ENCODE measurements at regions not wholly inside any gene's neighbourhood (a gene's known extent, or its start where the extent isn't known, plus 50 kb on each side); places are given as distances from the start of the nearest gene placed in this dataset.
A peak's percentile ranks its signal among the peaks of the same experiment; 100 is the strongest.
"Not testable (repeated sequence)": the region's sequence is repeated elsewhere in the genome, so short reads cannot be mapped to it uniquely, and the experiment has no call there.

- FAIRE-seq: not testable (repeated sequence)
Observed at GRCh38 chr2:90298983-90299382, 1607.5 kb downstream of the RPIA start.

GRCh38 chr2:90322982-90323381, 1631.5 kb downstream of the RPIA start:
- H3K9ac ChIP-seq (ENCODE audit: control insufficient read depth, extremely low read depth, insufficient read depth, low read length); H3K79me2 ChIP-seq (ENCODE audit: control insufficient read depth, insufficient read depth, low read length); FAIRE-seq; DNase-seq (ENCODE audit: low read depth, low spot score); H3K4me2 ChIP-seq (ENCODE audit: control insufficient read depth, extremely low read depth, insufficient read depth, low read depth, low read length); H3K27ac ChIP-seq (ENCODE audit: control insufficient read depth, insufficient read depth, low read length); H3K36me3 ChIP-seq (ENCODE audit: control insufficient read depth in 2 of 2, extremely low read depth in 1 of 2, insufficient read depth in 2 of 2, low read length in 2 of 2); H4K20me1 ChIP-seq (ENCODE audit: control insufficient read depth, extremely low read depth, insufficient read depth, low read length); dilution Hi-C loops (cut with MboI; ENCODE audit: extremely low pct_ligation_motif_present, low sequenced_read_pairs); H2AFZ ChIP-seq (ENCODE audit: control insufficient read depth, low read length); H3K27me3 ChIP-seq (ENCODE audit: control insufficient read depth, extremely low read depth, insufficient read depth, low read length); H3K4me3 ChIP-seq (ENCODE audit: control insufficient read depth in 2 of 3, extremely low read depth in 1 of 3, insufficient read depth in 2 of 3, low read depth in 1 of 3, low read length in 3 of 3); H3K9me1 ChIP-seq (ENCODE audit: control insufficient read depth, extremely low read depth, insufficient read depth, low read length); H3K9me3 ChIP-seq (ENCODE audit: control insufficient read depth, low read depth, low read length); H3K4me1 ChIP-seq (ENCODE audit: control insufficient read depth, extremely low read depth, insufficient read depth, low read length): not testable (repeated sequence)

More at GRCh38 chr2:90298983-90299382, 1607.5 kb downstream of the RPIA start:
- H3K4me3 ChIP-seq (ENCODE audit: control insufficient read depth in 2 of 3, extremely low read depth in 1 of 3, insufficient read depth in 2 of 3, low read depth in 1 of 3, low read length in 3 of 3); H3K4me1 ChIP-seq (ENCODE audit: control insufficient read depth, extremely low read depth, insufficient read depth, low read length); H3K79me2 ChIP-seq (ENCODE audit: control insufficient read depth, insufficient read depth, low read length); H3K4me2 ChIP-seq (ENCODE audit: control insufficient read depth, extremely low read depth, insufficient read depth, low read depth, low read length); H3K27me3 ChIP-seq (ENCODE audit: control insufficient read depth, extremely low read depth, insufficient read depth, low read length); dilution Hi-C loops (cut with MboI; ENCODE audit: extremely low pct_ligation_motif_present, low sequenced_read_pairs); H3K9me1 ChIP-seq (ENCODE audit: control insufficient read depth, extremely low read depth, insufficient read depth, low read length); H3K36me3 ChIP-seq (ENCODE audit: control insufficient read depth in 2 of 2, extremely low read depth in 1 of 2, insufficient read depth in 2 of 2, low read length in 2 of 2); H4K20me1 ChIP-seq (ENCODE audit: control insufficient read depth, extremely low read depth, insufficient read depth, low read length); H2AFZ ChIP-seq (ENCODE audit: control insufficient read depth, low read length); H3K9me3 ChIP-seq (ENCODE audit: control insufficient read depth, low read depth, low read length); DNase-seq (ENCODE audit: low read depth, low spot score); H3K9ac ChIP-seq (ENCODE audit: control insufficient read depth, extremely low read depth, insufficient read depth, low read length); H3K27ac ChIP-seq (ENCODE audit: control insufficient read depth, insufficient read depth, low read length): not testable (repeated sequence)

GRCh38 chr2:90323612-90324558, 1632.4 kb downstream of the RPIA start:
- H3K9ac ChIP-seq (ENCODE audit: control insufficient read depth, extremely low read depth, insufficient read depth, low read length); H3K27me3 ChIP-seq (ENCODE audit: control insufficient read depth, extremely low read depth, insufficient read depth, low read length); H3K9me3 ChIP-seq (ENCODE audit: control insufficient read depth, low read depth, low read length); H3K27ac ChIP-seq (ENCODE audit: control insufficient read depth, insufficient read depth, low read length); H3K4me2 ChIP-seq (ENCODE audit: control insufficient read depth, extremely low read depth, insufficient read depth, low read depth, low read length); H2AFZ ChIP-seq (ENCODE audit: control insufficient read depth, low read length); H3K9me1 ChIP-seq (ENCODE audit: control insufficient read depth, extremely low read depth, insufficient read depth, low read length); H3K79me2 ChIP-seq (ENCODE audit: control insufficient read depth, insufficient read depth, low read length); DNase-seq (ENCODE audit: low read depth, low spot score); H3K4me1 ChIP-seq (ENCODE audit: control insufficient read depth, extremely low read depth, insufficient read depth, low read length); dilution Hi-C loops (cut with MboI; ENCODE audit: extremely low pct_ligation_motif_present, low sequenced_read_pairs); H3K36me3 ChIP-seq (ENCODE audit: control insufficient read depth in 2 of 2, extremely low read depth in 1 of 2, insufficient read depth in 2 of 2, low read length in 2 of 2); FAIRE-seq; H4K20me1 ChIP-seq (ENCODE audit: control insufficient read depth, extremely low read depth, insufficient read depth, low read length): not testable (repeated sequence)
- peak overlapping the region in 1 of 3 experiments; percentile 31 for H3K4me3 ChIP-seq (ENCODE audit: control insufficient read depth in 2 of 3, extremely low read depth in 1 of 3, insufficient read depth in 2 of 3, low read depth in 1 of 3, low read length in 3 of 3)
- TF ChIP-seq EZH2 (IDR thresholded peaks at IDR 0.05; ENCODE audit: low read length): peak; percentile 73

GRCh38 chr2:90324672-90325071, 1633.2 kb downstream of the RPIA start:
- FAIRE-seq; DNase-seq (ENCODE audit: low read depth, low spot score); H3K27ac ChIP-seq (ENCODE audit: control insufficient read depth, insufficient read depth, low read length); H3K79me2 ChIP-seq (ENCODE audit: control insufficient read depth, insufficient read depth, low read length); H4K20me1 ChIP-seq (ENCODE audit: control insufficient read depth, extremely low read depth, insufficient read depth, low read length); H3K4me1 ChIP-seq (ENCODE audit: control insufficient read depth, extremely low read depth, insufficient read depth, low read length); H3K27me3 ChIP-seq (ENCODE audit: control insufficient read depth, extremely low read depth, insufficient read depth, low read length); dilution Hi-C loops (cut with MboI; ENCODE audit: extremely low pct_ligation_motif_present, low sequenced_read_pairs); H3K4me2 ChIP-seq (ENCODE audit: control insufficient read depth, extremely low read depth, insufficient read depth, low read depth, low read length); H3K9me3 ChIP-seq (ENCODE audit: control insufficient read depth, low read depth, low read length); H3K9me1 ChIP-seq (ENCODE audit: control insufficient read depth, extremely low read depth, insufficient read depth, low read length); H3K36me3 ChIP-seq (ENCODE audit: control insufficient read depth in 2 of 2, extremely low read depth in 1 of 2, insufficient read depth in 2 of 2, low read length in 2 of 2); H2AFZ ChIP-seq (ENCODE audit: control insufficient read depth, low read length); H3K9ac ChIP-seq (ENCODE audit: control insufficient read depth, extremely low read depth, insufficient read depth, low read length): not testable (repeated sequence)
- H3K4me3 ChIP-seq (ENCODE audit: control insufficient read depth in 2 of 3, extremely low read depth in 1 of 3, insufficient read depth in 2 of 3, low read depth in 1 of 3, low read length in 3 of 3): peak overlapping the region in 1 of 3 experiments; percentile 20

Measured in keratinocyte (primary cell).